Vagina (tissue), 2 donors: ENCODE measurements at regions not wholly inside any gene's neighbourhood (a gene's known extent, or its start where the extent isn't known, plus 50 kb on each side); places are given as distances from the start of the nearest gene placed in this dataset.

Experiments used
- DNase-seq, 2 donors: peaks; one replicate each; pipeline ENCODE4 v3.0.0-alpha.2; 2017; ENCODE audit errors: extremely low spot score in 2 of 2
- H3K27ac ChIP-seq: fragments of 200-600 bp; sonication (generic); one replicate; pipeline ENCODE4 v1.5.1; 2019
- H3K27me3 ChIP-seq: fragments of 200-600 bp; sonication (generic); one replicate; pipeline ENCODE4 v1.5.1; 2019
- H3K36me3 ChIP-seq, 2 donors: fragments of 200-600 bp; sonication (generic); one replicate each; pipeline ENCODE4 v1.5.1; 2017 to 2019
- H3K4me1 ChIP-seq: fragments of 200-600 bp; sonication (generic); one replicate; pipeline ENCODE4 v1.5.1; 2019
- H3K4me3 ChIP-seq, 2 donors: fragments of 200-600 bp; sonication (generic); 1 replicate in 1 of 2; 2 replicates in 1 of 2; pipeline ENCODE4 v1.5.1; 2016 to 2019
- H3K9me3 ChIP-seq: fragments of 200-600 bp; sonication (generic); one replicate; pipeline ENCODE4 v1.5.1; 2019
- POLR2A ChIP-seq, 2 donors: fragments of 450-650 bp; IDR thresholded peaks; one replicate each; pipeline ENCODE4 v1.6.1; 2017; ENCODE audit warnings: antibody characterized with exemption in 2 of 2, mild to moderate bottlenecking in 2 of 2, moderate library complexity in 2 of 2
- POLR2AphosphoS5 ChIP-seq, 2 donors: sonication (generic); formaldehyde crosslinking; IDR thresholded peaks; one replicate each; pipeline ENCODE4 v1.9.0; 2017; ENCODE audit warnings: antibody characterized with exemption in 2 of 2, mild to moderate bottlenecking in 2 of 2, low read depth in 1 of 2; ENCODE audit not compliant: insufficient read depth in 1 of 2
- intact Hi-C: fragments of 100-400 bp; cut with DNase I; formaldehyde crosslinking; loops from one replicate; pipeline ENCODE4 v1.15.1; 2023
- TF ChIP-seq, protein P1 (sequence below), 3 experiments: fragments of 450-650 bp in 2 of 3; fragments of 200-600 bp in 1 of 3; sonication (generic) in 1 of 3; IDR thresholded peaks; one replicate each; pipeline ENCODE4 v1.5.1; 2017 to 2019; ENCODE audit warnings: antibody characterized with exemption in 3 of 3, mild to moderate bottlenecking in 2 of 3, moderate library complexity in 2 of 3

DNA sequence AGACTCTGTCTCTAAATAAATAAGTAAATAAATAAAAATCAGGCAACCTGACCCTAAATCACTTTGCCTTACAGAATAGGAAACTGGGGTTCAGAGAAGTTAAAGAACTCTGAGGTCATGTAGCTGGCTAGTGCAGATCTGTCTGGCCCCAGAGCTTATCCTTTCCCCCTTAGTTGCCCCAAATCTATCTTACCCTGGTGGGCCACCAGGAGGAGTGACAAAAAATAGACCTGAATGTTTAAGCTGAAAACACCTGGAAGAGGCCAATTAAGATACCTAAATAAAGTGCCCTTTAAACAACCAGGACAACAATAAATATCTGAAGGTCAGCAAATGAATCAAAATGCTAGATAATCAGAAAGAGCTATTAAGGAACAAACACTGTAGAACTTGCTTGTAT lies 59.7 kb downstream of the TEX35 start:
- no peak for TF ChIP-seq POLR2AphosphoS5 (IDR thresholded peaks at IDR 0.05; ENCODE audit: insufficient read depth in 1 of 2, low read depth in 1 of 2)
- TF ChIP-seq, protein P1, sequence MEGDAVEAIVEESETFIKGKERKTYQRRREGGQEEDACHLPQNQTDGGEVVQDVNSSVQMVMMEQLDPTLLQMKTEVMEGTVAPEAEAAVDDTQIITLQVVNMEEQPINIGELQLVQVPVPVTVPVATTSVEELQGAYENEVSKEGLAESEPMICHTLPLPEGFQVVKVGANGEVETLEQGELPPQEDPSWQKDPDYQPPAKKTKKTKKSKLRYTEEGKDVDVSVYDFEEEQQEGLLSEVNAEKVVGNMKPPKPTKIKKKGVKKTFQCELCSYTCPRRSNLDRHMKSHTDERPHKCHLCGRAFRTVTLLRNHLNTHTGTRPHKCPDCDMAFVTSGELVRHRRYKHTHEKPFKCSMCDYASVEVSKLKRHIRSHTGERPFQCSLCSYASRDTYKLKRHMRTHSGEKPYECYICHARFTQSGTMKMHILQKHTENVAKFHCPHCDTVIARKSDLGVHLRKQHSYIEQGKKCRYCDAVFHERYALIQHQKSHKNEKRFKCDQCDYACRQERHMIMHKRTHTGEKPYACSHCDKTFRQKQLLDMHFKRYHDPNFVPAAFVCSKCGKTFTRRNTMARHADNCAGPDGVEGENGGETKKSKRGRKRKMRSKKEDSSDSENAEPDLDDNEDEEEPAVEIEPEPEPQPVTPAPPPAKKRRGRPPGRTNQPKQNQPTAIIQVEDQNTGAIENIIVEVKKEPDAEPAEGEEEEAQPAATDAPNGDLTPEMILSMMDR (IDR thresholded peaks at IDR 0.05): no peak
- TF ChIP-seq POLR2A (IDR thresholded peaks at IDR 0.05): no peak
- H3K27me3 ChIP-seq: no peaks in the 10 kb centered on the region
- no peak overlapping the region for H3K4me3 ChIP-seq
- H3K4me1 ChIP-seq: no peaks in the 10 kb centered on the region
- no peaks in the 10 kb centered on the region for H3K36me3 ChIP-seq
- intact Hi-C loops: no loop called here
- DNase-seq: no peak
- H3K27ac ChIP-seq: no peak overlapping the region
- no peaks in the 10 kb centered on the region for H3K9me3 ChIP-seq

DNA sequence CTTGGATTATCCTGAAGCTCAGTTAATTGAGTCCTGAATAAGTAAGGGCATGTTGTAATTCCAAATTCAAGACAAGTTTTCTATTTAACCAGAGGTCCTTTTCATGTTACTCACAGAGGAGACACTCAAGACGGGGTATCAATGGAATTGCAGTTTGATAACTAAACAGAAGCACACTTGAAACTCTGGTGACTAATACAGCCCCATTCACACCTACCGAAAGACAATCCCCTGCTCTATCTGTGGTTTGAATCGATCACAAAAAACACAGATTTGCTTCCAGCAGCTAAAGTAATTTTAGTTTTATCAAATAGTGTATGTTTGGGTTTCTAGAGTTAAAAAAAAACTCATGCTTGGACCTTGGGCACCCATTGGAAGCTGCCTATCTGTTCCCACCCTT lies 60.4 kb downstream of the TEX35 start:
- Histone ChIP-seq H3K27ac (no peak overlapping the region), H3K9me3 (no peaks in the 10 kb centered on the region), H3K27me3 (no peaks in the 10 kb centered on the region), H3K4me3 (no peak overlapping the region), H3K36me3 (no peaks in the 10 kb centered on the region), H3K4me1 (no peaks in the 10 kb centered on the region)
- intact Hi-C loops: no loop called here
- DNase-seq: no peak
- TF ChIP-seq POLR2A (IDR thresholded peaks at IDR 0.05): no peak
- TF ChIP-seq, protein P1 (IDR thresholded peaks at IDR 0.05): no peak
- no peak for TF ChIP-seq POLR2AphosphoS5 (IDR thresholded peaks at IDR 0.05; ENCODE audit: insufficient read depth in 1 of 2, low read depth in 1 of 2)

DNA sequence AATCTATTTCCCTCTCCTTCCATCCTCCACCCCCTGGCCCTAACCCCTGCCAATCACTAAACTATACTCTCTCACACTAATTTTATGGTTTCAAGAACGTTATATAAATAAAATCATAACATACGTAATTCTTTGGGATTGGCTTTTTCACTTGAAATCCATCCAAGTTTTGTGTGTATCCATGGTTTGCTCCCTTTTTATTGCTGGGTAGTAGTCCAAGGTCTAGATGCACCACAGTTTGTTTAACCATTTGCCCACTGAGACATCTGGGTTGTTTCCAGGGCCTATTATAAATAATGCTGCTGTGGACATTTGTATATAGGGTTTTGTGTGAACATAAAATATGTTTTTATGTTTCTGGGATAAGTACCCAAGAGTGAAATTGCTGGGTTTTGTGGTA lies 61.4 kb downstream of the TEX35 start:
- no peaks in the 10 kb centered on the region for H3K27me3 ChIP-seq
- no peak for DNase-seq
- no peaks in the 10 kb centered on the region for H3K9me3 ChIP-seq
- no peak for TF ChIP-seq POLR2AphosphoS5 (IDR thresholded peaks at IDR 0.05; ENCODE audit: insufficient read depth in 1 of 2, low read depth in 1 of 2)
- no peaks in the 10 kb centered on the region for H3K36me3 ChIP-seq
- H3K4me3 ChIP-seq: no peak overlapping the region
- intact Hi-C loops: no loop called here
- H3K27ac ChIP-seq: no peak overlapping the region
- H3K4me1 ChIP-seq: no peaks in the 10 kb centered on the region

DNA sequence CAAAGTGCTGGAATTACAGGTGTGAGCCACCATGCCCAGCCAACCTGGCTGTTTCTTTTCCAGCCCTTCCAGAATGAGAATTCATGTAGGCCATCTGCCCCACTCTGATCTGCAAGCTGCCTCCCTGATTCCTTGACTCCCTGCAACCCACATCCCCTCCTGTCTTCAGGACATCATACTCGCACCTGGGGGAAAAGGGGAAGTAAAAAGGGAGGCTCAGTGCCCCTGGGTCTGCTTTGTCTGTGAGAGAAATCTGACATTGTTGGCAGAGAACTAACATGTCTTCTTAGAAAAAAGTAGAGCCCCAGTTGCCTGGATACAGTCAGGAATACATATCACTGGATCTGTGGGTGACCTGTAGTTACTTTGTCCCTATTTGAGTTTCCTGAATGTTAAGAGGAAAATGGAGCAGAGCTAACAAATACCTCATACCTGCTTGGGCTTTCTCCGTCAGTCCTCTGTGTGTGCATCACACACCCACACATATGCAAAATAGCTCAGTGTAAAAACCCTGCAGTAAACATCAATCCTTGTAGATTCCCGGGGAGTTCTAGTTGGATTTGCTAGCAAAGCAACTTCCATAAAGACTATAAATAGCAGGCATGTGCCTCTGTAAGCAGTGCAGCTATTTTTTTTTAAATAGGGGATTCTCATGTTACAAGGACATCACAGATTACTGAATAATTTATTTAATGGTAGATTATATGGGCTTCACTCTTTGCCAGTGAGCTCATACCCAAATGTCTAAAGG lies 62.9 kb downstream of the TEX35 start:
- no peaks in the 10 kb centered on the region for H3K27me3 ChIP-seq
- intact Hi-C loops: no loop called here
- H3K36me3 ChIP-seq: no peaks in the 10 kb centered on the region
- no peak overlapping the region for H3K27ac ChIP-seq
- no peak overlapping the region for H3K4me3 ChIP-seq
- no peaks in the 10 kb centered on the region for H3K9me3 ChIP-seq
- no peak for DNase-seq
- TF ChIP-seq, protein P1 (IDR thresholded peaks at IDR 0.05): no peak
- TF ChIP-seq POLR2A (IDR thresholded peaks at IDR 0.05) (no peak), POLR2AphosphoS5 (IDR thresholded peaks at IDR 0.05; ENCODE audit: insufficient read depth in 1 of 2, low read depth in 1 of 2) (no peak)
- no peaks in the 10 kb centered on the region for H3K4me1 ChIP-seq

DNA sequence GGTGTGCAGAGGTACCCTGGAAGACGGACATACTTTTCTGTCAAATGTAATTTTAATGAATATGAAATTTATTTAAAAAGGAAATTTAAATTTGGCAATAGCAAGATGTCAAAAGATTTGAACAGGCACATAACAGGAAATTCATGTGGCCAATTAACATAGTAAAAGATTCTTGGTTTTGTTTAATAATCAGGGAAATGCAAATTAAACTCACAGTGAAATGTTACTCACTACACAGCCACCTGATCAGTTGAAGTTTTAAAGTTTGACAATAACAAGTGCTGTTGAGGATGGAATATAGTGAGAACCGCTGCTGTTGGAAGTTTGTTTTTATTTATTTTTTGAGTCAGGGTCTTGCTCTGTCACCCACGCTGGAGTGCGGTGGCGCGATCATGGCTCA lies 63.9 kb downstream of the TEX35 start:
- DNase-seq: no peak
- no peak for TF ChIP-seq POLR2AphosphoS5 (IDR thresholded peaks at IDR 0.05; ENCODE audit: insufficient read depth in 1 of 2, low read depth in 1 of 2)
- TF ChIP-seq POLR2A (IDR thresholded peaks at IDR 0.05): no peak
- TF ChIP-seq, protein P1 (IDR thresholded peaks at IDR 0.05): no peak

More for the DNA sequence above, 63.9 kb downstream of the TEX35 start:
- intact Hi-C loops: no loop called here
- no peaks in the 10 kb centered on the region for H3K9me3 ChIP-seq
- H3K27ac ChIP-seq: no peak overlapping the region
- no peaks in the 10 kb centered on the region for H3K4me1 ChIP-seq
- no peaks in the 10 kb centered on the region for H3K27me3 ChIP-seq
- H3K4me3 ChIP-seq: no peak overlapping the region
- no peaks in the 10 kb centered on the region for H3K36me3 ChIP-seq
